NCI-H345 (cell line): ENCODE measurements at regions not wholly inside any gene's neighbourhood (a gene's known extent, or its start where the extent isn't known, plus 50 kb on each side); places are given as distances from the start of the nearest gene placed in this dataset.
A peak's percentile ranks its signal among the peaks of the same experiment; 100 is the strongest.
"Not testable (repeated sequence)": the region's sequence is repeated elsewhere in the genome, so short reads cannot be mapped to it uniquely, and the experiment has no call there.

Experiments
- DNase-seq: peaks from one replicate; lab custom pipeline; 2025; lab: John Stamatoyannopoulos, UW

GRCh38 chr12:113726254-113726819, 239.8 kb downstream of the RBM19 start:
- DNase-seq, result no peak

- DNase-seq, result no peak
Observed at GRCh38 chr12:113725557-113725876, 240.6 kb downstream of the RBM19 start.

DNA sequence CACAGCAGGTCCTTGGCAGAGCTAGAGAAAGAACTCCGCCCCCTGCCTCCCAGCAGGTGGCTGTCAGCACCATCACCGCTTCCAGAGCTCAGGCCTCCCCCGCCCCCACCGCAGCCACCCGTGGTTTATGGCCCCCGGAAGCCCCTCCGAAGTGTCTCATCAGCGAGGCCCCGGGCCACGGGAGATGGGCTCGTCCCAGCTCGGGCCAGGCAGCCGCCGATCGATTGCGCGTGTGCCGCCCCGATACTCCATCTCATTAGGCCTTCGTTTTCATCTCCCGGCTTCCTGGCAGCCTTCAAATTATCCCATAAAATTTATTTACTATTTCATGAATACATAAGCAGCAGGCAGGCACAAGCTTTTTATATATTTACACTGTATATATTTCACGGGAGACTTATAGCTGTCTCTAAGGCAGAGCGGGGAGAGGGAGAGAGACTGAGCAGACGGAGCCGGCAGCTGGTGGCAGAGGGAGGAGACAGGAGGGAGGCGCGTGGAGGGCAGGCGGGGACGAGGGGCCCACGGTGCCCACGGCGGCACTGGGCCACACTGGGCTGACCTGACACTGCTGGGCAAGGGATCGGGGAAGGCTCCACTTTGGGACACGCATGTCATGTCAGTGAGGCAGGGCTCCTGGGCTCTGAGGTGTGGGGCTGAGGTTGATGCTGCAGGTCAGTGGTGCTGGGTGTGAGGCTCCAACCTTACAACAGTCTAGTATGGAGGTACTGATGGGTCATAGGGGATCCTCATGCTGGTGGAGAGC, 241.2 kb downstream of the RBM19 start:
- DNase-seq, result peak; percentile 24

GRCh38 chr12:113723631-113724030, 242.5 kb downstream of the RBM19 start:
- no peak for DNase-seq

DNA sequence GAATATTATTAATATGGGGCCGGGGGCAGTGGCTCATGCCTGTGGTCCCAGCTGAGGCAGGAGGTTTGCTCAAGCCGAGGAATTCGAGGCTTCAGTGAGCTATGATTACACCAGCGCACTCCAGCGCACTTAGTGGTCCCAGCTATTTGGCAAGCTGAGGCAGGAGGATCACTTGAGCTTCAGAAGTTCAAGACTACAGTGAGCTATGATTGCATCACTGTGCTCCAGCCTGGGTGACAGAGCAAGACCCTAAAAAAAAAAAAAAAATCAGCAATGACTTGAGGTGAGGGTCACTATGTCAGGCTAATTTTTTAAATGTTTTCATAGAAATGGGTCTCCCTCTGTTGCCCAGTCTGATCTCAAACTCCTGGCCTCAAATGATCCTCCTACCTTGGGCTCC, 243.4 kb downstream of the RBM19 start:
- no peak for DNase-seq

DNA sequence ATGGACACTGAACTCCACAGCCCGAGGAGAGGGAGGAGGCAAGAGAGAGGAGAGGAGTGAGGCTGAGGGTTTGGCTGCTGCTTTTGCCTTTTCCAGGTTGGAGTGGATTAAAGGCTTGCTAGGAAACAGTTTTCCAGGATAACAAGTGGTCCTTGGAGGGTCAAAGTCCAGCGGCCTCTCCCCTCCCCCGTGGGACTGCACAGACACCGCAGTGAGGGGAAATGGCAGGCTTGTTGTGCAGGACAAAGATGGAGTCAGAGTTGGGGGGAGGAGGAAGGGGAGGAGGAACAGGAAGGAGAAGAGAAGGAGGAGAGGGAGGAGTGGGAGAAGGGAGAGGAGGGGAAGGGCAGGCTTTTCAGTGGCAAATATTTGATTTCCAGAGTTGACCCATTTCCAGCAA, 245.5 kb downstream of the RBM19 start:
- DNase-seq, result no peak

DNA sequence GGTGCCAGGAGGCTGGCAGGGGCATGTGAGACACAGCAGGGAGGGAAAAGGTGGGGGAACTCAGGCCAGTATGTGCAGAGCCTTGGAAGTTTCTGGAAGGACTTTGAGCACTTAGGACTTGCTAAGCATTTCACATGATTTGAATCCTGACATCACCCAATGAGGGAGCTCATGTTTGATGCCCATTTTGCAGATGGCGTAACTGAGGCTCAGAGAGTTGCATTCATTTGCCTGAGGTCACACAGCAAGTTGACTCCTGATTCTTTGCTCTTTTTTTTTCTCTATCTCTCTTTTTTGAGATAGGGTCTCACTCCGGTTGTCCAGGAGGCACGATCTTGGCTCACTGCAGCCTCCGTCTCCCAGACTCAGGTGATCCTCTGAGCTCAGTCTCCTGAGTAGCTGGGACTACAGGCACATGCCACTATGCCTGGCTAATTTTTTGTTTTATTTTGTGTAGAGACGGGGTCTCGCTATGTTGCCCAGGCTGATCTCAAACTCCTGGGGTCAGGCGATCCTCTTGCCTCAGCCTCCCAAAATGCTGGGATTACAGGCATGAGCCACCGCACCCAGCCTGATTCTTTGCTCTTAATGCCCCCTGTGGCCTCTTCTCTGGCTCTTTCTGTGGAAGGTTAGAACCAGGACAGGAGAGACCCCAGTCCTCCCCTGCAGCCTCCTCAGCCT, 246.1 kb downstream of the RBM19 start:
- DNase-seq, result no peak

DNA sequence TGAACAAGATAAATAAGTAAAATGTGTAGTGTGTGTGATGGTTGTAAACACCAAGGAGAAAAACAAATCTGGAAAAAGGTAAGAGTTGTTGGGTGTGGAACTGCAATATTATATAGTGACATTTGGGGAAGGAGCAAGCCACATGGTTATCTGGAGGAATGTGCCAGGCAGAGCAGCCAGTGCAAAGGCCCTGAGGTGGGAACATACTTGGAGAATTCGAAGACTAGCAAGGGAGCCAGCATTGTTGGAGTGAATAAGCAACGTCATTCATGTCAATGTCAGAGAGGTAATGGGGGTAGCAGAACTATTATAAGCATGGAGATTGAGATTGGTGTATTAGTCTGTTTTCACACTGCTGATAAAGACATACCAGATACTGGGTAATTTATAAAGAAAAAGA, 241.5 kb upstream of the LHX5 start:
- DNase-seq, result no peak

DNA sequence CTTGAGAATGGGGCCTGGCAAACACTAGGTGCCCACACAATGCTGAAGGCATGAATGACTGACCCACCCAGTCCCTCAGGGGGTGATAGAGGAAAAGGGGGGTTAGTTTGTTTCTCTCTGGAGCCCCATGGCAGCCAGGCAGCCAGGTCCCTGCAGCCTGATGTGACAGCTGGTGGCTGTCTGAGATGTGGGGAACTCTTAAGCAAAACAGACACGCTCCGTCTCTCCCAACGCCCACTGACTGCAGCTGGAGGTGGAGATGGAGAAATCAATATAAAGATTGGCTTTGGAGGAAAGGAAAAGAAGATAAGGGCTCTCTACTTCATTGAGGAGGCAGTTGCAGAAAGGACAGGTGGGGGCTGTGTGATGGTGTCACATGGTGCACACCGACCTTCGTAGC, 240.8 kb upstream of the LHX5 start:
- no peak for DNase-seq

- no peak for DNase-seq
Observed at GRCh38 chr12:113710216-113710615, 238.5 kb upstream of the LHX5 start.

DNA sequence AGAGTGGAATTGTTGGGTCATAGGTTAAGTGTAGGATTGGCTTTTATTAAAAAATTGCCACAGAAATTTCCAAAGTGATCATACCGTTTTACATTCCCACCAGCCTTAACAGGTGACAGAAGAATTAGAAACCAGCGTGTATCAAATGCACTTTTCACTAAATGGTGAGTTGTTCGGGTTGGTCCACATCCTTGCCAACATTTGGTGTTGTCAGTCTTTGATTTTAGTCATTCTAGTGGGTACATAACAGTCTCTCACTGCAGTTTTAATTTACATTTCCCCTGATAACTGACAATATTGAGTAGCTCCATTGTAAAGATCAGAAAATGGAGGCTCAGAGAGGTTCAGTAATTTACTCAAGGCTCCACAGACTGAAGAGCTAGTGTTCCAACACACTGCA, 237.8 kb upstream of the LHX5 start:
- DNase-seq, result no peak

- DNase-seq, result no peak
Observed at GRCh38 chr12:113702836-113703235, 231.2 kb upstream of the LHX5 start.

- no peak for DNase-seq
Observed at GRCh38 chr12:113702276-113702675, 230.6 kb upstream of the LHX5 start.

DNA sequence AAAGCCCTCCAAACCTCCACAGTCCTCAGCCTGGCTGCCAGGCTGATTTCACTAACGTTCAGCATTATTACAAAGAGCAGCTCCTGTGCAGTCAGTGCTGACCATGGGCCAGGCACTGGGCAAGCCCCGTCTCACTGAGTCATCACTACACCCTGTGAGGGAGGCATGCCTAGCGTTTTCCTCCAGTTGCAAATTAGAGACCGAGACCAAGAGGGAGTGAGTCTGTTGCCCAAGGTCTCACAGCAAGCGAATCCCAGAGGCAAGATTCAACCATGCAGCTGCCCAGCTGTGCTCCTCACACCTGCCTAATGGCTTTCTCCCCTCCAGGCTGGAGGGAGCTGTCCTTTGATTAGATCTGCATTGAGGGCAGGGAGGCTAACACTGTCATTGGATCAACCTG, 229.3 kb upstream of the LHX5 start:
- DNase-seq, result no peak

GRCh38 chr12:113699984-113700383, 228.3 kb upstream of the LHX5 start:
- DNase-seq, result not testable (repeated sequence)

DNA sequence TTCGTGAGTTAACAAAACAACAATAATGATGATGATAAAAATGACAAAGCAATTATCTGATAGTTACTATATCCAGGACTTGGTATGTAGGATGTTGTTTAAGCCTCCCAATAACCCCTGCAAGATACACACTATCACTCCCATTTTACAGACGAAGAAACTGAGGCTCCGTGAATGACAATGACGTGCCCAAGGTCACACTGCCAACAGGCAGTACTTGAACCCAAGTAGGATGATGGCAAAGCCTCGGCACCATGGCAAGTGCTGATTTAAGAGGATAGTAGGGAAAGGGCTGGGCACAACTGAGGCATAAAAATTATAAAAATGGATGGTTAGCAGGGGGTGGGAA, 226.8 kb upstream of the LHX5 start:
- no peak for DNase-seq

GRCh38 chr12:113697651-113698509, 226.2 kb upstream of the LHX5 start:
- no peak for DNase-seq

- DNase-seq, result no peak
Observed at GRCh38 chr12:113697104-113697503, 225.4 kb upstream of the LHX5 start.

- no peak for DNase-seq
Observed at GRCh38 chr12:113693693-113694092, 222.0 kb upstream of the LHX5 start.

DNA sequence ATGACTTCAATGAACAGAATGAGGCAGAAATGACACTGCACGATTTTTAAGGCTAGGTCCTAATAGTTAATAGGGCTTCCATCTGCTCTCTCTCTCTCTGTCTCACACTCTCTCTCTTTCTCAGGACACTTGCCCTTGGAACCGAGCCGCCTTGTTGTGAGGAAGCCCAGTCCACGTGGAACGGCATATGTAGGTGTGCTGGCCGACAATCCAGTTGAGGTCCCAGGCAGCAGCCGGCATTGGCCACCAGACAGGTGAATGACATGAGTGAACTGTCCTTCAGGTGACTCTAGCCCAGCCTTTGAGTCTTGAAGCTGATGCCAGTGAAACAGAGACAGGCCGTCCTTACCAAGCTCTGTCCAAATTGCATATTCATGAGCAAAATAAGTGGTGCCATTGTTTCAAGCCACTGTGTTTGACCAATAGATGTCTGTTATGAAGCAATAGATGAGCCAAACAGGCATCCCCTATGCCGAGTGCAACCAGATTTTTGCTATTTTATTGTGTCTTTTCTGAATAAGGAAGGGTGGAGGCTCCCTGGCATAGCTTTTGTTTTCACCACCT, 217.5 kb upstream of the LHX5 start:
- DNase-seq, result no peak

- no peak for DNase-seq
Observed at GRCh38 chr12:113688313-113688712, 216.6 kb upstream of the LHX5 start.
